ENCODE measurements at regions not wholly inside any gene's neighbourhood (a gene's known extent, or its start where the extent isn't known, plus 50 kb on each side); places are given as distances from the start of the nearest gene placed in this dataset.

- no peak for TF ChIP-seq CTCF (optimal IDR thresholded peaks at IDR 0.05 in 1 of 3, IDR thresholded peaks at IDR 0.05 in 1 of 3, conservative IDR thresholded peaks at IDR 0.05 in 1 of 3; ENCODE audit: extremely low read depth in 1 of 3, insufficient read depth in 2 of 3, low read length in 3 of 3)
- no peak for TF ChIP-seq EZH2 (IDR thresholded peaks at IDR 0.05; ENCODE audit: low read length)
Measured at GRCh38 chr12:24307153-24307552, 357.7 kb upstream of the SOX5 start.

All from keratinocyte (primary cell).